NB4 (cell line): ENCODE measurements at regions not wholly inside any gene's neighbourhood (a gene's known extent, or its start where the extent isn't known, plus 50 kb on each side); places are given as distances from the start of the nearest gene placed in this dataset.

Experiments used
- DNase-seq: peaks from one replicate; pipeline ENCODE4 v3.0.0; 2010; ENCODE audit warnings: low read depth
- H3K4me3 ChIP-seq: one replicate; pipeline ENCODE4 v1.5.1; 2011; ENCODE audit warnings: mild to moderate bottlenecking, low read depth, low read length, moderate library complexity
- CTCF ChIP-seq: IDR thresholded peaks from one replicate; pipeline ENCODE4 v1.5.1; 2012; ENCODE audit warnings: low read depth, low read length
- MAX ChIP-seq: IDR thresholded peaks from 2 replicates; pipeline ENCODE4 v1.6.1; 2011; ENCODE audit warnings: low read depth, low read length
- MYC ChIP-seq: IDR thresholded peaks from 2 replicates; pipeline ENCODE4 v1.6.1; 2011; ENCODE audit warnings: low read depth, low read length
- POLR2A ChIP-seq: IDR thresholded peaks from 2 replicates; pipeline ENCODE4 v1.6.1; 2011; ENCODE audit warnings: mild to moderate bottlenecking; ENCODE audit not compliant: insufficient read length; ENCODE audit errors: extremely low read depth

- TF ChIP-seq CTCF (no peak), POLR2A (no peak), MYC (no peak), MAX (no peak)
- no peak for DNase-seq
- H3K4me3 ChIP-seq: no peak overlapping the region
These were observed 159.3 kb downstream of the MREG start for GRCh38 chr2:215854008-215854407.

GRCh38 chr2:215851696-215852095, 161.7 kb downstream of the MREG start:
- TF ChIP-seq POLR2A: no peak
- TF ChIP-seq MAX: no peak
- no peak overlapping the region for H3K4me3 ChIP-seq
- DNase-seq: no peak

GRCh38 chr2:215851082-215851481, 162.3 kb downstream of the MREG start:
- H3K4me3 ChIP-seq: no peak overlapping the region
- no peak for DNase-seq
- TF ChIP-seq MYC (no peak), MAX (no peak), CTCF (no peak), POLR2A (no peak)

- TF ChIP-seq MYC (no peak), MAX (no peak), CTCF (no peak), POLR2A (no peak)
These were observed 163.0 kb downstream of the MREG start for GRCh38 chr2:215850380-215850779.

GRCh38 chr2:215849771-215850170, 163.6 kb downstream of the MREG start:
- DNase-seq: no peak
- H3K4me3 ChIP-seq: no peak overlapping the region
- TF ChIP-seq CTCF (no peak), MYC (no peak), MAX (no peak)

More at GRCh38 chr2:215850380-215850779, 163.0 kb downstream of the MREG start:
- no peak for DNase-seq
- no peak overlapping the region for H3K4me3 ChIP-seq

GRCh38 chr2:215848698-215849097, 164.7 kb downstream of the MREG start:
- DNase-seq: no peak
- no peak overlapping the region for H3K4me3 ChIP-seq
- no peak for TF ChIP-seq POLR2A
- no peak for TF ChIP-seq MYC
- TF ChIP-seq CTCF: no peak
- TF ChIP-seq MAX: no peak
